DOHH2 (cell line): ENCODE measurements at regions not wholly inside any gene's neighbourhood (a gene's known extent, or its start where the extent isn't known, plus 50 kb on each side); places are given as distances from the start of the nearest gene placed in this dataset.

Source experiments
- H3F3A ChIP-seq: fragments of 200-600 bp; sonication (generic), shearing (Covaris generic); 2 replicates; pipeline ENCODE4 v1.6.0; 2016; ENCODE audit warnings: antibody characterized with exemption, mild to moderate bottlenecking; ENCODE audit not compliant: control insufficient read depth, insufficient read depth
- H3K27ac ChIP-seq: fragments of 200-600 bp; sonication (generic); 2 replicates; pipeline ENCODE4 v1.5.1; 2014; ENCODE audit warnings: low read depth, mild to moderate bottlenecking, low read length, moderate library complexity
- H3K27me3 ChIP-seq: fragments of 200-600 bp; sonication (generic); 2 replicates; pipeline ENCODE4 v1.6.1; 2014; ENCODE audit warnings: mild to moderate bottlenecking, low read length, mixed read lengths; ENCODE audit not compliant: control insufficient read depth
- H3K36me3 ChIP-seq: fragments of 200-600 bp; sonication (generic); 2 replicates; pipeline ENCODE4 v1.6.1; 2014; ENCODE audit warnings: mild to moderate bottlenecking, low read length, moderate library complexity, mixed read lengths; ENCODE audit not compliant: control insufficient read depth
- H3K4me1 ChIP-seq: fragments of 200-600 bp; sonication (generic); 2 replicates; pipeline ENCODE4 v1.6.1; 2014; ENCODE audit warnings: mild to moderate bottlenecking, low read length, mixed read lengths; ENCODE audit not compliant: control insufficient read depth
- H3K4me2 ChIP-seq: fragments of 200-600 bp; sonication (generic); 2 replicates; pipeline ENCODE4 v1.6.0; 2014; ENCODE audit warnings: mild to moderate bottlenecking, low read length, moderate library complexity
- H3K4me3 ChIP-seq: fragments of 200-600 bp; sonication (generic); 2 replicates; pipeline ENCODE4 v1.5.1; 2014; ENCODE audit warnings: mild to moderate bottlenecking, low read length, mixed read lengths
- H3K79me2 ChIP-seq: fragments of 200-600 bp; sonication (generic); 2 replicates; pipeline ENCODE4 v1.6.1; 2014; ENCODE audit warnings: mild to moderate bottlenecking, low read length, mixed read lengths; ENCODE audit not compliant: control insufficient read depth
- H3K9me2 ChIP-seq: fragments of 200-600 bp; sonication (generic); replicated peaks from 2 replicates; pipeline ENCODE4 v1.6.1; 2014; ENCODE audit warnings: mild to moderate bottlenecking, low read length, mixed read lengths; ENCODE audit not compliant: control insufficient read depth
- H3K9me3 ChIP-seq: fragments of 200-600 bp; sonication (generic); 2 replicates; pipeline ENCODE4 v1.6.1; 2014; ENCODE audit warnings: antibody characterized with exemption, low read length, mixed read lengths; ENCODE audit not compliant: control insufficient read depth, insufficient read depth
- H4K20me1 ChIP-seq: fragments of 200-600 bp; sonication (generic); 2 replicates; pipeline ENCODE4 v1.6.0; 2014; ENCODE audit warnings: low read depth, mild to moderate bottlenecking, antibody characterized with exemption, low read length, moderate library complexity; ENCODE audit not compliant: control insufficient read depth, insufficient read depth
- CTCF ChIP-seq: fragments of 200-600 bp; sonication (generic); IDR thresholded peaks from one replicate; pipeline ENCODE4 v1.5.1; 2014; ENCODE audit warnings: antibody characterized with exemption, mild to moderate bottlenecking, low read depth, low read length; ENCODE audit not compliant: poor library complexity, severe bottlenecking
- EZH2phosphoT487 ChIP-seq: fragments of 200-600 bp; sonication (generic); IDR thresholded peaks from 2 replicates; pipeline ENCODE4 v1.6.1; 2017; ENCODE audit warnings: borderline replicate concordance, mild to moderate bottlenecking, antibody characterized with exemption, low read length, moderate library complexity, mixed read lengths

GRCh38 chr4:38456096-38456495, 207.9 kb upstream of the KLF3 start:
- Histone ChIP-seq H3K4me1 (no peaks in the 10 kb centered on the region), H3F3A (no peaks in the 10 kb centered on the region), H3K27me3 (peaks cover 22% of the 10 kb centered on the region; the same call in 1 of the 2 replicates), H3K36me3 (no peaks in the 10 kb centered on the region), H3K9me2 (no peaks in the 10 kb centered on the region), H3K27ac (no peak overlapping the region), H3K4me2 (no peak overlapping the region), H4K20me1 (no peaks in the 10 kb centered on the region), H3K4me3 (no peak overlapping the region), H3K79me2 (no peaks in the 10 kb centered on the region), H3K9me3 (no peaks in the 10 kb centered on the region)
- TF ChIP-seq EZH2phosphoT487 (no peak), CTCF (no peak)

DNA sequence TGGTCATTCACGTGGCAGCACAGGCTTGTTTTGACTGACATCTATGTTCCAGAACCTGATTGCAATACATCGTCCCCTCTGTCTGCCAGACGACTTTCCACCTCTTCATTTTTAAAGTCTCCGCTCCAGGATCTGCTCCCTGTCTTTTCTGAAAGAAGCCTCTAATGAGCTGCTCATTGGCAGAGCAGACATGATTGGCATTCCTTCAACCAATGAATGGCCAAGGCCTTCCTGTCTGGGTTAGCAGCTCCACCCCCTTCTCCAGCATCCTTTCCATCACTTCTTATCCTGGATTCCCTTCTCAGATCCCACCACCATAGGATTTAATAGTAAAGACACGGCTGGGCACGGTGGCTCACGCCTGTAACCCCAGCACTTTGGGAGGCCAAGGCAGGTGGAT, 202.7 kb upstream of the KLF3 start:
- Histone ChIP-seq H3K36me3 (no peaks in the 10 kb centered on the region), H3K9me3 (no peaks in the 10 kb centered on the region), H3K27ac (no peak overlapping the region), H3K79me2 (no peaks in the 10 kb centered on the region), H3K4me3 (no peak overlapping the region), H4K20me1 (no peaks in the 10 kb centered on the region), H3K9me2 (no peaks in the 10 kb centered on the region), H3F3A (no peaks in the 10 kb centered on the region), H3K27me3 (no peaks in the 10 kb centered on the region), H3K4me2 (no peak overlapping the region), H3K4me1 (no peaks in the 10 kb centered on the region)
- TF ChIP-seq CTCF: no peak
- TF ChIP-seq EZH2phosphoT487: no peak

DNA sequence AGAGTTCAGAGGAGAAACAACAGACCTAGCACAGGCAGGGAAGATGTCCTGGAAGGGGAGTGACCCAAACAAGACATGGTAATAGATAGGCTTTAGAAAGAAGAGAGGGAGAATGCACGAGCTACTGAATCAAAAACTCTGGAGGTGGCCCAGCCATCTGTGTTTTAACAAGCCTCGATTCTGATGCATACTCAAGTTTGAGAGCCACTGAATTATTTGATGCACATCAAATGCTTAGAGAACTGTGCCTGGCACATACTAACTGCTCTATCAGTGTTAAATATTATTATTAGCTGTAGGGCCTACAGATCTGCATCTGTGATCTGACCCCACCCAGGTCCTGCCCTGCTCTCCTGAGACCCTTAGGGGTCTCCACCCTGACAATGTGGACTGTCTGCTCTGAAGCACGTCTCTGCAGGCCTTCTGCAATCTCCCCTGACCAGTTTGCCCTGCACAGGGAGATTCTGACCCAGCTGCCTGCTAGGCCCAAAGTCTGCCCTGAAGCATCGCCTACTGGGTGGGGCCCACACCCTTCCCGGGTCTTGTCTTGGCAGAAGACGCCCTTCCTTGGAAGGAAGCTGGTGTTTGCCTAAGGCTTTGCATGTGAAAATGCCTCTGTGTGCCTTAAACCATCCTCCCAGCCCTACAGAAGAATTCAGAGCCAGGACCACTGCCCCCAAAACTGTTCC, 201.5 kb upstream of the KLF3 start:
- Histone ChIP-seq H3K4me1 (no peaks in the 10 kb centered on the region), H3K9me3 (no peaks in the 10 kb centered on the region), H4K20me1 (no peaks in the 10 kb centered on the region), H3K27ac (no peak overlapping the region), H3K79me2 (no peaks in the 10 kb centered on the region), H3K9me2 (no peaks in the 10 kb centered on the region), H3K4me2 (no peak overlapping the region), H3K27me3 (no peaks in the 10 kb centered on the region), H3K36me3 (no peaks in the 10 kb centered on the region), H3K4me3 (no peak overlapping the region), H3F3A (no peaks in the 10 kb centered on the region)
- TF ChIP-seq CTCF: no peak
- no peak for TF ChIP-seq EZH2phosphoT487
